ENCODE measurements at regions not wholly inside any gene's neighbourhood (a gene's known extent, or its start where the extent isn't known, plus 50 kb on each side); places are given as distances from the start of the nearest gene placed in this dataset.
"Not testable (repeated sequence)": the region's sequence is repeated elsewhere in the genome, so short reads cannot be mapped to it uniquely, and the experiment has no call there.

DNA sequence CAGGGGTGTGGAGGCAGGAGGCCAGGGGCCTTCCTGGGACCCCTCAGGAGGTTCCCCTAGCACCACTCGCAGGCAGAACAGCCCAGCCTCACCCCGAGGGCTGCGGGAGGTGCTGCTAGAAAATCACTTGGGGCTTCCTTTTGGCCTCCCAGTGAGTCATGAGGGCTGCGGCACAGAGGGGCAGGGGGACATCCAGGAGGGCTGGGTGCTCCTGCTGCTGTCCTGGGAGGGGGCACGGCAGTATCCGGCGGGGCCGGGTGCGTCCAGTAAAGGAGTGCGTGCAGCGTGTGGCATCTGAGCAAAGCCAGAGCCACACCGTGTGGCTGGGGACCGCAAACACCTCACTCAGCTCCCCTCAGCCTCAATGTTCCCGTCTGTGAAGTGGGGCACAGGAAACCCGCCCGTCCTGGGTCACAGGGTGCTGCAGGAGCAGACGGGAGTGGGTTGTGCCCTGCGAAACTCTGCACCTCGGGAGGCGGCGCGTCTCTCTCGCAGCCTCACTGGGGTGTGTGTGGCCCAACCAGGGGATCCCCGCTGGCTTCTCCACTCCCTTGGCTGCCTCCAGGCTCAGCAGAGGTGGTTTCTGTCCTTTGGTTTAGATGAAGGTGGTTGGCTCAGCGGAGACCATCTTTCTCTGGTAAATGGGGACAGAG, 117.3 kb upstream of the ZNF469 start:
- not testable (repeated sequence) for H3K9ac ChIP-seq (ENCODE audit: low read depth, low read length); H3K27me3 ChIP-seq (ENCODE audit: control insufficient read depth, insufficient read depth, low read length); H3K36me3 ChIP-seq (ENCODE audit: control insufficient read depth, insufficient read depth, low read length); H3K27ac ChIP-seq (ENCODE audit: low read depth, low read length); H3K4me1 ChIP-seq (ENCODE audit: control insufficient read depth, insufficient read depth, low read length); H3K9me3 ChIP-seq (ENCODE audit: control insufficient read depth, insufficient read depth, low read length); H3K4me3 ChIP-seq (ENCODE audit: low read depth, low read length)

DNA sequence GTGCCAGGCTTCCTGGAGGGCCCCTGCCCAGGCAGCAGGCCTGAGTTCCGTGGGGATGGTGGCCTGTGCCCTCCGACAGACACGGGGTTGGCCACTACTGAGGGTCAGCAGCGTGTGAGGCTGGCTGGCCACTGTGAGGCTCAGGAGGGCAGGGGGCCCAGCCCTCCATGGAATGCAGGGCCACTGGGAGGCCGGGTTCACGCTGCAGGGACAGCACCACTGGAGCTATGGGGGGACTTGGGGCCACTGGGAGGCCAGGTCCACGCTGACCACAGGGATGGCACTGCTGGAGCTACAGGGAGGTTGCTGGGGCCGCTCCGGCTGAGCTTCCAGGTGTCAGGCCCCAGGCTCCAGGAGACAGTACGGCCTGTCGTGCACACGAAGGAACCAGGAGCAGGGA, 116.7 kb upstream of the ZNF469 start:
- not testable (repeated sequence) for H3K9ac ChIP-seq (ENCODE audit: low read depth, low read length); H3K27me3 ChIP-seq (ENCODE audit: control insufficient read depth, insufficient read depth, low read length); H3K9me3 ChIP-seq (ENCODE audit: control insufficient read depth, insufficient read depth, low read length); H3K27ac ChIP-seq (ENCODE audit: low read depth, low read length); H3K4me1 ChIP-seq (ENCODE audit: control insufficient read depth, insufficient read depth, low read length); H3K36me3 ChIP-seq (ENCODE audit: control insufficient read depth, insufficient read depth, low read length); H3K4me3 ChIP-seq (ENCODE audit: low read depth, low read length)

DNA sequence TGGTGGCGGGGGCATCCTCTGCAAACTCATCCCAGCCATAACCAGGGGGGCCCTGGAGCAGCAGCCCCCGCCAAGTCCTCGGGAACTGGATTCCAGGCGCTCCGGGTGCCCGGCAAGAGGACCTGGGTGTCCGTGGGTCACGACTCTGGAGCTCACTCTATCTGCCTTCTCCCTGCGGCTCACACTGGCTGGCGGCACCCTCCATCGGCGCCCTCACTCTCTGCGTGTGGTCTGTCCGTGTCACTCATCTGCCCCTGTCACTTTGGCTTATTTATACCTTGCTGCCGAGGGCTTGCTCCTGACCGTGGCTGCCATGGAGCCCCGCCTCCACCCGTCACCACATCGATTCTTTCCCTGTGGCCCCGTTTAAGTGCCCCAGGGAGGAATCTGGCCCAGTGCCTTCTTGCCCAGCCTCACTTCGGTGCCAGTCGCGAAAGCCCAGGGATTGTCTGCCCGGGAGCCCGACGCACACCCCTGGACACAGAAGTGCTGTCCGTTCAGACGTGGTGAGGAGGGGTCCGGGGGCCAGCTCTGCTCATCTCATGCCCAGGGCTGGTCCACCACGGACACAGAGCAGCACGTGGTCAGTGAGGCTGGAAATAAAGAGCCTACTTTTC, 115.7 kb upstream of the ZNF469 start:
- not testable (repeated sequence) for H3K4me1 ChIP-seq (ENCODE audit: control insufficient read depth, insufficient read depth, low read length); H3K9ac ChIP-seq (ENCODE audit: low read depth, low read length); H3K4me3 ChIP-seq (ENCODE audit: low read depth, low read length); H3K36me3 ChIP-seq (ENCODE audit: control insufficient read depth, insufficient read depth, low read length); H3K27me3 ChIP-seq (ENCODE audit: control insufficient read depth, insufficient read depth, low read length); H3K9me3 ChIP-seq (ENCODE audit: control insufficient read depth, insufficient read depth, low read length); H3K27ac ChIP-seq (ENCODE audit: low read depth, low read length)

DNA sequence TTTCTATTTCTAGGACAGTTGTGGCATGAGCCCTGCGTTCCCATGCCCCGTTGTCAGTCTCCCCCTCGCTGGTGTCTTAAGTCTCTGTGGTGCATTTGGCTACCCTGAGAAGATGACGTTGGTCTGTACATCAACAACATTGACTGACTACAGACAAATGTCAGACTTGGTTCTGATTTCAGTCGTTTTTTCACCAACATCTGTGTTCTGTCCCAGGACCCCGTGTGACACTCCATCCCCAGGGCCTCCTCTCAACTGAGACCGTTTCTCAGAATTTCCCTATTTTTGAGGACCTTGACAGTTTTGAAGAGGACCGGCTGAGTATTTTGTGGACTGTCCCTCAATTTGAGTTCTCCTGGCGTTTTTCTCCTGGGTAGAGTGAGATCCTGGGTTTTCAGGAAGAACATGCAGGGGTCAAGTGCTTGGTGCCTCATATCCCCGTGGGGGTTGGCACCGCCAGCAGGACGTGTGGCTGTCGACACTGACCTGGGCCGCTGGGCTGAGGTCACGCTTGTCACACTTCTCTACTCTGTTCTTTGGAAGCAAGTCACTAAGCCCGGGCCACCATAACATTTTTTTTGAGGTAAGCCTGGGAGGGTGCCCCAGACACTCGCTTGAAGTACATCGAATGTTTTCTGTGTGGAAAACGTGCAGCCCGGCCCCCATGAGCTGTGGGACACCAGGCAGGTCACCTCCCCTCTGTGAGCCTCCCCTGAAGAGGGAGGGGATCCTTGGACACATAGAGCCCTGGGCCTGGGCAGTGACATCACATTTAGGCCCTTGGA, 114.4 kb upstream of the ZNF469 start:
- not testable (repeated sequence) for H3K9ac ChIP-seq (ENCODE audit: low read depth, low read length); H3K4me3 ChIP-seq (ENCODE audit: low read depth, low read length); H3K27me3 ChIP-seq (ENCODE audit: control insufficient read depth, insufficient read depth, low read length); H3K36me3 ChIP-seq (ENCODE audit: control insufficient read depth, insufficient read depth, low read length); H3K9me3 ChIP-seq (ENCODE audit: control insufficient read depth, insufficient read depth, low read length); H3K27ac ChIP-seq (ENCODE audit: low read depth, low read length); H3K4me1 ChIP-seq (ENCODE audit: control insufficient read depth, insufficient read depth, low read length)

DNA sequence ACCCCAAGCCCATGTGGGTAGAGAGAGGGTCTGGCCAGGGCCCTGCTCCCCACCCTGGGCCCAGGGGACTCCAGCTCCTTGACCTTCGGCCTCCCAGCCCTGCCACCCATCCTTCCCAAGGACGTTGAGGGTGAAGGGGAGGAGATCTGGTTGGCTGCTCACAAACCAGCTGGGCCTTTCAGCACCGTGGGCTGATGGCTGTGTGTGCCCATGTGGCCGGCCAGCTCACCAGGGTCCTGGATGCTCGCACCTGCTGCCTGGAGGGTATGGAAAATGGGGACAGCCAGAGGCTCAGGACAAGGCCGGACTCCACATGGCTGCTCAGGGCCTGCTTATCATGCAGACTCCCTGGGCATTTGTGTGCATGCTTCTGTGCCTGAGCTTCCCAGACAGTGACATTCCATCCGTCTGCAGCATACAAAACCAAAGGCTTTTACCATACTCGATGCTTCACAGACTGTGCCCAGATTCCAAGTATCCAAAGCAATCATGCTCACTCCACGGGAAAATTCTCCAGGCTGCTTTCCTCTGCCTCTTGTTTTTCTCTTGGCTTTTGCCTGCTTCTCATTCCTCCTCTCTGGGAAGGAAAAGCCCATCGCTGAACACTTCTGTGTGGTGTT, 112.5 kb upstream of the ZNF469 start:
- H3K9me3 ChIP-seq (ENCODE audit: control insufficient read depth, insufficient read depth, low read length); H3K36me3 ChIP-seq (ENCODE audit: control insufficient read depth, insufficient read depth, low read length); H3K27me3 ChIP-seq (ENCODE audit: control insufficient read depth, insufficient read depth, low read length); H3K4me3 ChIP-seq (ENCODE audit: low read depth, low read length); H3K4me1 ChIP-seq (ENCODE audit: control insufficient read depth, insufficient read depth, low read length); H3K9ac ChIP-seq (ENCODE audit: low read depth, low read length); H3K27ac ChIP-seq (ENCODE audit: low read depth, low read length): not testable (repeated sequence)

DNA sequence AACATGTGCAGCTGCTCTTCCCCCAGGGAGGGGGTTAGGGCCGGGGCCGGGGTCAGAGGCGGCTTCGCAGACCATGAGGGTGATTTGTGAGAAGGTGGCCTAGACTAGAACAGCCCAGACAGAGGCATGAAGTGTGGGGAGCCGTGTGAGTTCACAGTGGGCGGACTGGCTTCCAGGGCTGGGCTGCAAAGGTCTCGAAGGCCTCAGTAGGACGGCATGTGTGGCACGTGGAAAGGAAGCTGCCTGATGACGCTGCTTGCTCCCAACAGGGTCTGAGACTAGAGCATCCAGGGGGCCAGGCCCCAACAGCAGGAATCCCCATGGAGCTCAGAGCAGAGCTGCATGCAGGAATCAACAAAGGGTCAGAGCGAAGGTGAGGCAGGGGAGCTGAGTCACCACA, 111.5 kb upstream of the ZNF469 start:
- not testable (repeated sequence) for H3K4me1 ChIP-seq (ENCODE audit: control insufficient read depth, insufficient read depth, low read length); H3K27me3 ChIP-seq (ENCODE audit: control insufficient read depth, insufficient read depth, low read length); H3K36me3 ChIP-seq (ENCODE audit: control insufficient read depth, insufficient read depth, low read length); H3K4me3 ChIP-seq (ENCODE audit: low read depth, low read length); H3K9ac ChIP-seq (ENCODE audit: low read depth, low read length); H3K27ac ChIP-seq (ENCODE audit: low read depth, low read length); H3K9me3 ChIP-seq (ENCODE audit: control insufficient read depth, insufficient read depth, low read length)

DNA sequence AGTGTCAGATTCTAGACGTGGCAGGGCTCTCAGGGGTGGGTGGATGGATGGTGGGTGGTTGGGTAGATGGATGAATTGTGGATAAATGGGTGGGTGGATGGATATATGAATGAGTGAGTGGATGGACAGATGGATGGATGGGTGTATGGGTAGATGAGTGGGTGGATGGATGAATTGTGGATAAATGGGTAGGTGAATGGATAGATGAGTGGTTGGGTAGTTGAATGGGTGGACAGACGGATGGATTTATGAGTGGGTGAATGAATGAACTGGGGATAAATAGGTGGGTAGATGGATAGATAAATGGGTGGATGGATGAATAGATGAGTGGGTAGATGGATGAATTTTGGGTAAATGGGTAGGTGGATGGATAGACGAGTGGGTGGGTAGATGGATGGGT, 111.0 kb upstream of the ZNF469 start:
- not testable (repeated sequence) for H3K27ac ChIP-seq (ENCODE audit: low read depth, low read length); H3K4me1 ChIP-seq (ENCODE audit: control insufficient read depth, insufficient read depth, low read length); H3K9ac ChIP-seq (ENCODE audit: low read depth, low read length); H3K36me3 ChIP-seq (ENCODE audit: control insufficient read depth, insufficient read depth, low read length); H3K9me3 ChIP-seq (ENCODE audit: control insufficient read depth, insufficient read depth, low read length); H3K4me3 ChIP-seq (ENCODE audit: low read depth, low read length); H3K27me3 ChIP-seq (ENCODE audit: control insufficient read depth, insufficient read depth, low read length)

DNA sequence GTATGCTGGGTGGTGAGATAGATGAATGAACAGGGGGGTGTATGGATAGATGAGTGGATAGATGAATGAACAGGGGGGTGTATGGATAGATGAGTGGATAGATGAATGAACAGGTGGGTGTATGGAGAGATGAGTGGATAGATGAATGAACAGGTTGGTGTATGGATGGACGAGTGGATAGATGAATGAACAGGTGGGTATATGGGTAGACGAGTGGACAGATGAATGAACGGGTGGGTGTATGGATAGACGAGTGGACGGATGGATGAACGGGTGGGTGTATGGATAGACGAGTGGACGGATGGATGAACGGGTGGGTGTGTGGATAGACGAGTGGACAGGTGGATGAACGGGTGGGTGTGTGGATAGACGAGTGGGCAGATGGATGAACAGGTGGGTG, 110.3 kb upstream of the ZNF469 start:
- H3K36me3 ChIP-seq (ENCODE audit: control insufficient read depth, insufficient read depth, low read length); H3K27me3 ChIP-seq (ENCODE audit: control insufficient read depth, insufficient read depth, low read length); H3K4me3 ChIP-seq (ENCODE audit: low read depth, low read length); H3K4me1 ChIP-seq (ENCODE audit: control insufficient read depth, insufficient read depth, low read length); H3K9ac ChIP-seq (ENCODE audit: low read depth, low read length); H3K27ac ChIP-seq (ENCODE audit: low read depth, low read length); H3K9me3 ChIP-seq (ENCODE audit: control insufficient read depth, insufficient read depth, low read length): not testable (repeated sequence)

DNA sequence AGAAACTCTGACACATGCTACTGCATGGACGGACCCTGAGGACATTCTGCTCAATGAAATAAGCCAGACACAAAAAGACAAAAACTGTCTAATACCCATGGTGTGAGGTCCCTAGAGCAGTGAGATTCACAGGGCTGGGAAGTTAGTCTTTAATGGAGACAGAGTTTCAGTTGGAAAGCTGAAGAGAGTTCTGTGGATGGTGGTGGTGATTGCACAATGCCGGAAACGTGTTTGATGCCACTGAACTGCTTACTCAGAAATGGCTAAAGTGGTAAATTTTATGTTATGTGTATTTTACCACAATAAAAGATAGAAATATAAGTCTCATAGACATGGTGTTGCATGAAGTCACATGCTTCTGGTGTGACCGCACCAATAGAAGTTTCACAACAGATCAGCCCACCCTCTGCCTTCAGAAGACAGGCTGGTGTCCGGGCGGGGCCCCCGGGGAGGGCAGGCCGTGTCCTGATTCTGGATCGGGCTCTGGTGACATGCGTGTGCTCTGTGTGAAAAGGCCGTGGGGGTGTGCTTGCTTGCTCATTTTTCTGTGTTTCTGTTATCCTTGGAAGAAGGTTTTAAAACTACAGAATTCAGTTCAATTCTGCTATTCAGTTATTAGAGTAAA, 108.5 kb upstream of the ZNF469 start:
- H3K36me3 ChIP-seq (ENCODE audit: control insufficient read depth, insufficient read depth, low read length); H3K9me3 ChIP-seq (ENCODE audit: control insufficient read depth, insufficient read depth, low read length): not testable (repeated sequence)

DNA sequence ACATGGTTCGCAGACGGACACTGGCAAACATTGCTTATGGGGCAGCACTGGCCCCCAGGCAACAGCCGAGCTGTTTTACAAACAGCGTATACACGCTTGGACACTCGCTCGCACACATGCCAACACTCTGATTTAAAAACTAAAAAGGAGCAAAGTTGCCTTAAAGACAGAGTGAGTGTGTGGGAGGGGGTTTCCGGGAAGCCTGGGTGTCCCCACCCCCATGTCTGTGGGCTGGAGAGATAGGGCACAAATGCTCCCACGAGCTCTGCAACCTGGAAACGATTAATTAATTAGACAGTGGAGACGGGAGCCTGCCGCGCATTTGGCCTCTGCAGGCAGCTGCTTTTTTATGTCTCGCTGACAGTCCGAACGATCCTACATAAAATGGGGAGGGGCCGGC, 107.9 kb upstream of the ZNF469 start:
- H3K4me1 ChIP-seq (ENCODE audit: control insufficient read depth, insufficient read depth, low read length), result no peaks in the 10 kb centered on the region
- no peak overlapping the region for H3K9ac ChIP-seq (ENCODE audit: low read depth, low read length)
- no peak overlapping the region for H3K4me3 ChIP-seq (ENCODE audit: low read depth, low read length)
- no peaks in the 10 kb centered on the region for H3K36me3 ChIP-seq (ENCODE audit: control insufficient read depth, insufficient read depth, low read length)
- H3K27ac ChIP-seq (ENCODE audit: low read depth, low read length), result no peak overlapping the region
- H3K9me3 ChIP-seq (ENCODE audit: control insufficient read depth, insufficient read depth, low read length), result 0 out of 2 replicates have a peak, but pooled peaks cover under 1% of the 10 kb centered on the region
- H3K27me3 ChIP-seq (ENCODE audit: control insufficient read depth, insufficient read depth, low read length), result no peaks in the 10 kb centered on the region

More for the DNA sequence above, 108.5 kb upstream of the ZNF469 start:
- H3K27me3 ChIP-seq (ENCODE audit: control insufficient read depth, insufficient read depth, low read length); H3K4me3 ChIP-seq (ENCODE audit: low read depth, low read length); H3K9ac ChIP-seq (ENCODE audit: low read depth, low read length); H3K4me1 ChIP-seq (ENCODE audit: control insufficient read depth, insufficient read depth, low read length); H3K27ac ChIP-seq (ENCODE audit: low read depth, low read length): not testable (repeated sequence)
